ENCODE measurements at regions not wholly inside any gene's neighbourhood (a gene's known extent, or its start where the extent isn't known, plus 50 kb on each side); places are given as distances from the start of the nearest gene placed in this dataset.

- H3K4me3 ChIP-seq (ENCODE audit: low read length) = no peak overlapping the region
- no peak for DNase-seq (ENCODE audit: low read depth)
- TF ChIP-seq CTCF (conservative IDR thresholded peaks at IDR 0.05; ENCODE audit: low read length) = no peak
Observed at GRCh38 chr6:40688214-40688761, 101.1 kb upstream of the LRFN2 start.

GRCh38 chr6:40685862-40686261 lies 98.7 kb upstream of the LRFN2 start:
- DNase-seq (ENCODE audit: low read depth) = no peak
- no peak for TF ChIP-seq CTCF (conservative IDR thresholded peaks at IDR 0.05; ENCODE audit: low read length)
- no peak overlapping the region for H3K4me3 ChIP-seq (ENCODE audit: low read length)

- H3K4me3 ChIP-seq (ENCODE audit: low read length) = no peak overlapping the region
- no peak for DNase-seq (ENCODE audit: low read depth)
- TF ChIP-seq CTCF (conservative IDR thresholded peaks at IDR 0.05; ENCODE audit: low read length) = no peak
Observed at GRCh38 chr6:40681622-40682021, 94.5 kb upstream of the LRFN2 start.

- no peak for DNase-seq (ENCODE audit: low read depth)
Observed at GRCh38 chr6:40678941-40679340, 91.8 kb upstream of the LRFN2 start.

GRCh38 chr6:40674170-40674569 lies 87.0 kb upstream of the LRFN2 start:
- H3K4me3 ChIP-seq (ENCODE audit: low read length) = no peak overlapping the region
- DNase-seq (ENCODE audit: low read depth) = no peak
- no peak for TF ChIP-seq CTCF (conservative IDR thresholded peaks at IDR 0.05; ENCODE audit: low read length)

More at GRCh38 chr6:40678941-40679340, 91.8 kb upstream of the LRFN2 start:
- no peak overlapping the region for H3K4me3 ChIP-seq (ENCODE audit: low read length)
- no peak for TF ChIP-seq CTCF (conservative IDR thresholded peaks at IDR 0.05; ENCODE audit: low read length)

GRCh38 chr6:40672087-40672486 lies 84.9 kb upstream of the LRFN2 start:
- TF ChIP-seq CTCF (conservative IDR thresholded peaks at IDR 0.05; ENCODE audit: low read length) = peak; percentile 24
- no peak for DNase-seq (ENCODE audit: low read depth)
- no peak overlapping the region for H3K4me3 ChIP-seq (ENCODE audit: low read length)

GRCh38 chr6:40671694-40672050 lies 84.5 kb upstream of the LRFN2 start:
- no peak for DNase-seq (ENCODE audit: low read depth)
- H3K4me3 ChIP-seq (ENCODE audit: low read length) = no peak overlapping the region
- no peak for TF ChIP-seq CTCF (conservative IDR thresholded peaks at IDR 0.05; ENCODE audit: low read length)
